OCI-LY3 (cell line): ENCODE measurements at regions not wholly inside any gene's neighbourhood (a gene's known extent, or its start where the extent isn't known, plus 50 kb on each side); places are given as distances from the start of the nearest gene placed in this dataset.

ENCODE experiments used
- H2AFZ ChIP-seq: fragments of 200-600, 300-600 bp; shearing (Covaris generic); 2 replicates; pipeline ENCODE4 v1.6.0; 2014; ENCODE audit warnings: antibody characterized with exemption, low read depth, low read length
- H3K27ac ChIP-seq: fragments of 200-600, 300-600 bp; sonication (generic); 2 replicates; pipeline ENCODE4 v1.5.1; 2014; ENCODE audit warnings: mild to moderate bottlenecking, low read length, moderate library complexity, mixed read lengths
- H3K27me3 ChIP-seq: fragments of 200-600, 300-600 bp; sonication (generic); 2 replicates; pipeline ENCODE4 v1.6.1; 2014; ENCODE audit warnings: low read depth, low read length, mixed read lengths
- H3K36me3 ChIP-seq: fragments of 200-600, 300-600 bp; sonication (generic); replicated peaks from 2 replicates; pipeline ENCODE3; 2014; ENCODE audit warnings: low read depth, low read length, mixed read lengths
- H3K4me1 ChIP-seq: fragments of 300-600, 200-600 bp; sonication (generic); 2 replicates; pipeline ENCODE4 v1.6.1; 2014; ENCODE audit warnings: low read length, mixed read lengths
- H3K4me2 ChIP-seq: fragments of 200-600, 300-600 bp; sonication (generic); 2 replicates; pipeline ENCODE4 v1.6.1; 2014; ENCODE audit warnings: low read length, mixed read lengths
- H3K4me3 ChIP-seq: fragments of 300-600, 200-600 bp; sonication (generic); 2 replicates; pipeline ENCODE4 v1.5.1; 2014; ENCODE audit warnings: antibody characterized with exemption, mild to moderate bottlenecking, low read length, moderate library complexity
- H3K79me2 ChIP-seq: fragments of 300-600, 200-600 bp; shearing (Covaris generic); 2 replicates; pipeline ENCODE4 v1.6.1; 2014; ENCODE audit warnings: mild to moderate bottlenecking, low read length, mixed read lengths
- H3K9ac ChIP-seq: fragments of 300-600, 200-600 bp; shearing (Covaris generic); 2 replicates; pipeline ENCODE4 v1.6.0; 2014; ENCODE audit warnings: mild to moderate bottlenecking, low read length, moderate library complexity
- H3K9me3 ChIP-seq: fragments of 200-600, 300-600 bp; shearing (Covaris generic); 2 replicates; pipeline ENCODE4 v1.6.1; 2014; ENCODE audit warnings: low read length, mixed read lengths; ENCODE audit not compliant: insufficient read depth
- H4K20me1 ChIP-seq: fragments of 200-600, 300-600 bp; sonication (generic); 2 replicates; pipeline ENCODE4 v1.6.1; 2016; ENCODE audit warnings: low read length, mixed read lengths; ENCODE audit not compliant: insufficient read depth
- EZH2phosphoT487 ChIP-seq: fragments of 200-600 bp; shearing (Covaris generic); IDR thresholded peaks from 2 replicates; pipeline ENCODE4 v1.6.1; 2018; ENCODE audit warnings: antibody characterized with exemption, mixed run types, low read depth
- TF ChIP-seq, protein P1 (sequence below): fragments of 200-600, 300-600 bp; sonication (generic); IDR thresholded peaks from 2 replicates; pipeline ENCODE4 v1.5.1; 2014; ENCODE audit warnings: antibody characterized with exemption, low read length, low read depth

GRCh38 chr5:24805230-24805629 is 160.5 kb upstream of the CDH10 start:
- H3K4me2 ChIP-seq = no peak overlapping the region
- no peak overlapping the region for H3K27ac ChIP-seq
- no peak for TF ChIP-seq EZH2phosphoT487
- TF ChIP-seq, protein P1, sequence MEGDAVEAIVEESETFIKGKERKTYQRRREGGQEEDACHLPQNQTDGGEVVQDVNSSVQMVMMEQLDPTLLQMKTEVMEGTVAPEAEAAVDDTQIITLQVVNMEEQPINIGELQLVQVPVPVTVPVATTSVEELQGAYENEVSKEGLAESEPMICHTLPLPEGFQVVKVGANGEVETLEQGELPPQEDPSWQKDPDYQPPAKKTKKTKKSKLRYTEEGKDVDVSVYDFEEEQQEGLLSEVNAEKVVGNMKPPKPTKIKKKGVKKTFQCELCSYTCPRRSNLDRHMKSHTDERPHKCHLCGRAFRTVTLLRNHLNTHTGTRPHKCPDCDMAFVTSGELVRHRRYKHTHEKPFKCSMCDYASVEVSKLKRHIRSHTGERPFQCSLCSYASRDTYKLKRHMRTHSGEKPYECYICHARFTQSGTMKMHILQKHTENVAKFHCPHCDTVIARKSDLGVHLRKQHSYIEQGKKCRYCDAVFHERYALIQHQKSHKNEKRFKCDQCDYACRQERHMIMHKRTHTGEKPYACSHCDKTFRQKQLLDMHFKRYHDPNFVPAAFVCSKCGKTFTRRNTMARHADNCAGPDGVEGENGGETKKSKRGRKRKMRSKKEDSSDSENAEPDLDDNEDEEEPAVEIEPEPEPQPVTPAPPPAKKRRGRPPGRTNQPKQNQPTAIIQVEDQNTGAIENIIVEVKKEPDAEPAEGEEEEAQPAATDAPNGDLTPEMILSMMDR = no peak
- no peaks in the 10 kb centered on the region for H3K36me3 ChIP-seq
- H2AFZ ChIP-seq = no peak overlapping the region
- no peaks in the 10 kb centered on the region for H3K9me3 ChIP-seq
- H3K27me3 ChIP-seq = no peaks in the 10 kb centered on the region
- H3K79me2 ChIP-seq = no peaks in the 10 kb centered on the region
- H3K4me1 ChIP-seq = no peaks in the 10 kb centered on the region
- H4K20me1 ChIP-seq = no peaks in the 10 kb centered on the region
- H3K9ac ChIP-seq = no peak overlapping the region
- no peak overlapping the region for H3K4me3 ChIP-seq

DNA sequence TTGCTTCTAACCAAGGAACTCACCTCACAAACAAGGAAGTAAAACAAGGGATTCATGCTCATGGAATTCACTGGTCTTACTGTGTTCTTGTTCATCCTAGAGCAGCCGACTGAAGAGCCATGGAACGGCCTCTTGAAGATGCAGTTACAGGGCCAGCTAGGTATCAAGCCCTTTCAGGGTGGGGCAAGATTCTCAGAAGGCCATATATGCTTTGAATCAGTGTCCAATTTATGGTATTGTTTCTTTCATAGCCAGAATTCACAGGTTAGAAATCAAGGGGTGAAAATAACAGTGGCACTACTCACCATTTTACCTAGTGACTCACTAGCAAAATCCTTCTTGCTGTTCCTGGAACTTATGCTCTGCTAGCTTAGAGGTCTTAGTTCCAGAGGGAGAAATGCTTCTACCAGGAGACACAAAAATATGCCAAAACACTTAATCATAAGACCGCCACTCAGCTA is 159.5 kb upstream of the CDH10 start:
- Histone ChIP-seq H3K4me3 (no peak overlapping the region), H3K79me2 (no peaks in the 10 kb centered on the region), H3K9ac (no peak overlapping the region), H3K27ac (no peak overlapping the region), H3K9me3 (no peaks in the 10 kb centered on the region), H3K27me3 (no peaks in the 10 kb centered on the region), H3K4me2 (no peak overlapping the region), H4K20me1 (no peaks in the 10 kb centered on the region), H3K4me1 (no peaks in the 10 kb centered on the region), H3K36me3 (no peaks in the 10 kb centered on the region), H2AFZ (no peak overlapping the region)
- TF ChIP-seq, protein P1 = no peak
- TF ChIP-seq EZH2phosphoT487 = no peak

DNA sequence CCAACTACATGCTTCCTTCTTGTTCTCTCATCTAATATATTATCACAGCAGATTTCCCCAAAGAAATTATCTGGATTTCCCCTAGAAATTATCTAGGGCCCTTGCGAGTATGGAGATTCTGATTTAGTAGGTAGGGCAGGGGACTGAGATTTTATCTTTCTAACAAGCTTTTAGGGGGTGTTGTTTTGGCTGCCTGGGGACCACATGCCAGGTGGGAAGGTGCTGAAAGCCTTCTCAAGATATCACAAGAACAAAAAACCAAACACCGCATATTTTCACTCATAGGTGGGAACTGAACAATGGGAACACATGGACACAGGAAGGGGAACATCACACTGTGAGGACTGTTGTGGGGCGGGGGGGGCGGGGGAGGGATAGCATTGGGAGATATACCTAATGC is 146.5 kb upstream of the CDH10 start:
- no peaks in the 10 kb centered on the region for H3K36me3 ChIP-seq
- no peaks in the 10 kb centered on the region for H3K9me3 ChIP-seq
- no peak overlapping the region for H3K4me3 ChIP-seq
- no peak overlapping the region for H3K27ac ChIP-seq
- no peaks in the 10 kb centered on the region for H4K20me1 ChIP-seq
- H3K79me2 ChIP-seq = no peaks in the 10 kb centered on the region
- TF ChIP-seq EZH2phosphoT487 = no peak
- TF ChIP-seq, protein P1 = no peak
- no peak overlapping the region for H2AFZ ChIP-seq
- no peaks in the 10 kb centered on the region for H3K27me3 ChIP-seq
- no peaks in the 10 kb centered on the region for H3K4me1 ChIP-seq
- H3K4me2 ChIP-seq = no peak overlapping the region
- H3K9ac ChIP-seq = no peak overlapping the region

DNA sequence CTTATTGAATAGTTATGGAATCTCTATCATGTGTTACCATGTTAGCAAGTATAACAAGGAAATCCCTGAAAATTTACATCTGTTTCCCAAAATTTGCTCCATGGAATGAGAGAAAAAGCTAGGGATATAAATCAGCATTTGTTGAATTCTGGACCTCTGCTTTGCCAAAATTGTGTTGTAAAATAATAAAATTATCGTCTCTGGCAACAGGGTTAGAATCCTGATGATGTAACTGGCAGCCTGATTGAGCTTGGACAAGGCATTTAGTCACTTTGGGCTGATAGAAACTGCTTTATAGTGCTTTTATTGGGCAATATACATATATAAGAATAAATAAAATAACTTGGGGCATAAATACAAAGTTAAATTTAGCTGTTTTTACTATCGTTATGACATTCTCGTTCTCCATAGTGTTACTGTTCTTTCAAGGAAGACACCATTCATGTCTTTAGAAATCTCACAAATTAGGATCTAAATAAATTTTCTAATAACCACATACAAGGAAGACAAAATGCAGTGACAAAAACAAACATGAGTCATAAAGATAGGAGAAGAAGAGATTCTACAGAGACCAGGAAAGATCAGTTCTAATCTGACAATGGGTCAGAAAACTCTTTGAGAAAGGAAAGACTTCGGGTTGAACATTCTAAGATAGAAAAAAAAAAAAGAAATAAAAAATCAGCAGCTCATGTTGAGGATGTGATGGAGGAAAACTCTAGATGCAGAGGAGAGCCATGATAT is 145.0 kb upstream of the CDH10 start:
- Histone ChIP-seq H3K36me3 (no peaks in the 10 kb centered on the region), H3K27ac (no peak overlapping the region), H3K9me3 (no peaks in the 10 kb centered on the region), H3K4me3 (no peak overlapping the region), H2AFZ (no peak overlapping the region), H3K4me2 (no peak overlapping the region), H3K27me3 (no peaks in the 10 kb centered on the region), H3K79me2 (no peaks in the 10 kb centered on the region), H4K20me1 (no peaks in the 10 kb centered on the region), H3K9ac (no peak overlapping the region), H3K4me1 (no peaks in the 10 kb centered on the region)
- TF ChIP-seq, protein P1 = no peak
- no peak for TF ChIP-seq EZH2phosphoT487
